Lower leg skin (tissue), 3 donors: ENCODE measurements at regions not wholly inside any gene's neighbourhood (a gene's known extent, or its start where the extent isn't known, plus 50 kb on each side); places are given as distances from the start of the nearest gene placed in this dataset.

Experiments used
- CTCF ChIP-seq, 3 donors: fragments of 450-650 bp; IDR thresholded peaks; one replicate each; pipeline ENCODE4 v1.5.1; 2016; ENCODE audit warnings: antibody characterized with exemption in 3 of 3, mild to moderate bottlenecking in 3 of 3, moderate library complexity in 2 of 3
- POLR2A ChIP-seq, 2 donors: fragments of 450-650 bp; IDR thresholded peaks; one replicate each; pipeline ENCODE4 v1.6.1; 2016 to 2017; ENCODE audit warnings: antibody characterized with exemption in 2 of 2, mild to moderate bottlenecking in 1 of 2, moderate library complexity in 1 of 2

- TF ChIP-seq POLR2A (IDR thresholded peaks at IDR 0.05): no peak
- TF ChIP-seq CTCF (IDR thresholded peaks at IDR 0.05): no peak
Observed at GRCh38 chr6:21533678-21534077, 59.9 kb upstream of the SOX4 start.
